Left lung (tissue), 4 donors: ENCODE measurements at regions not wholly inside any gene's neighbourhood (a gene's known extent, or its start where the extent isn't known, plus 50 kb on each side); places are given as distances from the start of the nearest gene placed in this dataset.

Experiments
- ATAC-seq: fragments of 200-7000 bp; cut with Tn5 transposase; one replicate; pipeline ENCODE4 v1.9.1; 2020; ENCODE audit warnings: moderate library complexity
- DNase-seq, 4 donors: peaks; one replicate each; pipeline ENCODE4 v3.0.0-alpha.2; 2013 to 2020
- H3K27ac ChIP-seq, 2 donors: fragments of 200-600 bp; sonication (generic) in 1 of 2; one replicate each; pipeline versions ENCODE4 v1.5.0 to v1.8.0; 2020 to 2021
- H3K27me3 ChIP-seq, 2 donors: fragments of 200-600 bp; sonication (generic) in 1 of 2; one replicate each; pipeline versions ENCODE4 v1.5.0 to v1.8.0; 2020 to 2021
- H3K36me3 ChIP-seq, 2 donors: fragments of 200-600 bp; sonication (generic) in 1 of 2; one replicate each; pipeline versions ENCODE4 v1.5.0 to v1.8.0; 2020 to 2021
- H3K4me1 ChIP-seq, 2 donors: fragments of 200-600 bp; one replicate each; pipeline ENCODE4 v1.8.0; 2021
- H3K4me3 ChIP-seq, 2 donors: fragments of 200-600 bp; sonication (generic) in 1 of 2; one replicate each; pipeline versions ENCODE4 v1.5.0 to v1.8.0; 2020 to 2021; ENCODE audit warnings: mild to moderate bottlenecking in 1 of 2
- H3K9me3 ChIP-seq, 2 donors: fragments of 200-600 bp; sonication (generic) in 1 of 2; one replicate each; pipeline versions ENCODE4 v1.5.0 to v1.8.0; 2020 to 2021
- intact Hi-C, 2 donors: fragments of 100-400 bp; cut with DNase I; formaldehyde crosslinking; loops; one replicate each; pipeline versions ENCODE4 v1.11.2 to v1.14.2; 2022
- TF ChIP-seq, protein P1 (sequence below), 2 donors: fragments of 200-600 bp; sonication (generic) in 1 of 2; IDR thresholded peaks; one replicate each; pipeline versions ENCODE4 v1.5.0 to v1.8.0; 2021; ENCODE audit warnings: antibody characterized with exemption in 2 of 2
- donor health status: DM: no; HTN: yes; CAD: no.
- donor health status: DM: no; HTN: no; CAD: no.

DNA sequence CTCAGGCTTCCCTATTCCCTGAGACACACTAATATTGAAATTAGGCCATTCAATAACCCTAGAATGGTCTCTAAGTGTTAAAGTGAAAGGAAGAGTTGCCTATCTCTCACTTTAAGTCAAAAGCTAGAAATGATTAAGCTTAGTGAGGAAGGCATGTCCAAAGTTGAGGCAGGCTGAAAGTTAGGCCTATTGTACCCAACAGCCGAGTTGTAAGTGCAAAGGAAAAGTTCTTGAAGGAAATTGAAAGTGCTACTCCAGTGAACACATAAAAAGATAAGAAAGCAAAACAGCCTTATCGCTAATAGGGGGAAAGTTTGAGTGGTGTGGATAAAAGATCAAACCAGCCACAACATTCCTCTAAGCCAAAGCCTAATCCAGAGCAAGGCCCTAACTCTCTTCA lies 117.9 kb upstream of the SPATA12 start:
- TF ChIP-seq, protein P1, sequence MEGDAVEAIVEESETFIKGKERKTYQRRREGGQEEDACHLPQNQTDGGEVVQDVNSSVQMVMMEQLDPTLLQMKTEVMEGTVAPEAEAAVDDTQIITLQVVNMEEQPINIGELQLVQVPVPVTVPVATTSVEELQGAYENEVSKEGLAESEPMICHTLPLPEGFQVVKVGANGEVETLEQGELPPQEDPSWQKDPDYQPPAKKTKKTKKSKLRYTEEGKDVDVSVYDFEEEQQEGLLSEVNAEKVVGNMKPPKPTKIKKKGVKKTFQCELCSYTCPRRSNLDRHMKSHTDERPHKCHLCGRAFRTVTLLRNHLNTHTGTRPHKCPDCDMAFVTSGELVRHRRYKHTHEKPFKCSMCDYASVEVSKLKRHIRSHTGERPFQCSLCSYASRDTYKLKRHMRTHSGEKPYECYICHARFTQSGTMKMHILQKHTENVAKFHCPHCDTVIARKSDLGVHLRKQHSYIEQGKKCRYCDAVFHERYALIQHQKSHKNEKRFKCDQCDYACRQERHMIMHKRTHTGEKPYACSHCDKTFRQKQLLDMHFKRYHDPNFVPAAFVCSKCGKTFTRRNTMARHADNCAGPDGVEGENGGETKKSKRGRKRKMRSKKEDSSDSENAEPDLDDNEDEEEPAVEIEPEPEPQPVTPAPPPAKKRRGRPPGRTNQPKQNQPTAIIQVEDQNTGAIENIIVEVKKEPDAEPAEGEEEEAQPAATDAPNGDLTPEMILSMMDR (IDR thresholded peaks at IDR 0.05), result no peak
- H3K9me3 ChIP-seq, result peaks cover 0 to 7% of the 10 kb centered on the region in 2 donors
- no peak for DNase-seq
- no peaks in the 10 kb centered on the region for H3K27me3 ChIP-seq
- H3K4me3 ChIP-seq, result no peak overlapping the region
- no peaks in the 10 kb centered on the region for H3K4me1 ChIP-seq
- peak; percentile 45 for ATAC-seq
- intact Hi-C loops, result no loop called here
- no peaks in the 10 kb centered on the region for H3K36me3 ChIP-seq
- no peak overlapping the region for H3K27ac ChIP-seq

DNA sequence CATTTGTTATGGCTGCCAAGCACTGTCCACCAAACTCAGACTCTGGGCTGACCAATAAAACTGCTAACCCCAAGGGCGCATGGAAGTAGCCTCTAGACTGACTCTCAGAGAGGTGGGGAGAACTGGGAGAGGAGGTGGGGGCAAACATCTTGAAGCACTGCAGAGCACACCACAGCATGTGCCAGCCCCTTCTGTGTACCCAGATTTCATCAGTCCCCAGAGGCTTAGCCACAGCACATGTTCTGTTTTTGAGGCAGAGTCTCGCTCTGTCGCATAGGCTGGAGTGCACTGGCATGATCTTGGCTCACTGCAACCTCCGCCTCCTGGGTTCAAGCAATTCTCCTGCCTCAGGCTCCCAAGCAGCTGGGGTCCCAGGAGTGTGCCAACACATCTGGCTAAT lies 119.5 kb upstream of the SPATA12 start:
- intact Hi-C loops, result no loop called here
- Histone ChIP-seq H3K9me3 (peaks cover 0 to 5% of the 10 kb centered on the region in 2 donors), H3K4me3 (no peak overlapping the region), H3K27ac (no peak overlapping the region), H3K27me3 (no peaks in the 10 kb centered on the region), H3K4me1 (no peaks in the 10 kb centered on the region), H3K36me3 (no peaks in the 10 kb centered on the region)
- DNase-seq, result no peak
- ATAC-seq, result no peak
- TF ChIP-seq, protein P1 (IDR thresholded peaks at IDR 0.05), result no peak

DNA sequence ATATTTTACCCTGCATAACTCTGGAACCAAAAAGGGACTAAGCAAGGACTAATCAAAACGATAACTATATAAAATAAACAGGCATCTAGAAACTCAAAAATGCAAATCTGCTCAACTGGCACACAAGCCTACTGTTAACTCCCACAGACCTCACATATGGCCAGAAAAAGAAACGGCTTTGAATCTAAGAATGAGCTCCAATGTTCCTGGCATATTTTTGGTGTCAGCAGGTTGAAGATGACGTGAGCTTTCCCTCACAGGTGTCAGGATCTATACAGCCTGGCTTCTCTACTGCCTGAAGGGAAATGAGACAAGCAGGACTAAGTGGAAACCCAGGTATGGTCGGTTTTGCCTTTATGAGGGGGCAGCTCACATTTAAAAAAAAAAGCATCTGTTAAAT lies 120.1 kb upstream of the SPATA12 start:
- intact Hi-C loops, result no loop called here
- TF ChIP-seq, protein P1 (IDR thresholded peaks at IDR 0.05), result no peak

DNA sequence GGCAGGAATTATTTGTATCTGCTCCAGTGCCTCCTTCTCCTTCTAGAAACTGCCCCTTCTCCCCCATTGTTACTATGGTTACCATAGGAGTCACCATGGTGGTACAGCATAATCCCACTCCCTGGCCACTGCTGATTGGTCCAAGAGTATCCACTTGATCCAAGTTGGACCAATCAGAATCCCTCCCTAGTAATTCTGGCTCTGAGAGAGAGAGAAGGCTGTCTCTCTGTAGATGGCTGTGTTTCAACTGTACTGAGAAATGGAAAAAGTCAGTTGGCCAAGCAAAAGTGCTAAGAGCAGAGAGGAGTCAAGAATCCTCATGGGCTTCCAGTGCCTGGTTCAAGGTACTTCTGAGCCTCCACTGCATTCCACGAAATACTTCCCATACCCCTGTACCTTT lies 120.6 kb upstream of the SPATA12 start:
- no peaks in the 10 kb centered on the region for H3K36me3 ChIP-seq
- no peaks in the 10 kb centered on the region for H3K9me3 ChIP-seq
- H3K27ac ChIP-seq, result no peak overlapping the region
- DNase-seq, result no peak
- no peak overlapping the region for H3K4me3 ChIP-seq
- TF ChIP-seq, protein P1 (IDR thresholded peaks at IDR 0.05), result no peak
- peak; percentile 54 for ATAC-seq
- H3K27me3 ChIP-seq, result no peaks in the 10 kb centered on the region
- intact Hi-C loops, result no loop called here
- H3K4me1 ChIP-seq, result no peaks in the 10 kb centered on the region

More for the DNA sequence above, 120.1 kb upstream of the SPATA12 start:
- Histone ChIP-seq H3K36me3 (no peaks in the 10 kb centered on the region), H3K27me3 (no peaks in the 10 kb centered on the region), H3K9me3 (peaks cover 0 to 3% of the 10 kb centered on the region in 2 donors), H3K4me3 (no peak overlapping the region), H3K27ac (no peak overlapping the region), H3K4me1 (no peaks in the 10 kb centered on the region)
- no peak for DNase-seq
- ATAC-seq, result no peak

DNA sequence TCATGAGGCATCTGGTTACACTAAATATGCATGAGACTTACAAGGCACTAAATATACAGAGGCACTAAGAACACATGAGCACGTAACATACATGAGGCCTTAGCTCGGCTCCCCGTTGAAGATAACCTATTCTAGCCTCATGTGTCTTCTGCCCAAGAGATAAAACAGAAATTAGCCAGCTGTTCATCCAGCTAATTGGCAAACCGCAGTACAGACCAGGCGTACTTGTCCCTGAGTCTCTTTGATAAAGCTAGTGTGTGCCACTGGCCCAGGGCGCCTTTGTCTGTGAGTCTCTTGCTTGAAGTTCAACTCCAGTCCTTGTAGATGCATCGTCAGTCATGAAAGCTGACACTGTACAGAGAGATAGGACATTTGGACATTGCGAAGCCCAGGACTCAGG lies 121.9 kb upstream of the SPATA12 start:
- Histone ChIP-seq H3K4me3 (no peak overlapping the region), H3K27ac (no peak overlapping the region), H3K27me3 (no peaks in the 10 kb centered on the region), H3K36me3 (no peaks in the 10 kb centered on the region), H3K4me1 (no peaks in the 10 kb centered on the region), H3K9me3 (peaks cover 0 to 8% of the 10 kb centered on the region in 2 donors)
- TF ChIP-seq, protein P1 (IDR thresholded peaks at IDR 0.05), result no peak
- no peak for ATAC-seq
- intact Hi-C loops, result no loop called here
- DNase-seq, result no peak
